Raji (cell line): ENCODE measurements at regions not wholly inside any gene's neighbourhood (a gene's known extent, or its start where the extent isn't known, plus 50 kb on each side); places are given as distances from the start of the nearest gene placed in this dataset.
A peak's percentile ranks its signal among the peaks of the same experiment; 100 is the strongest.

Source experiments
- POLR2A ChIP-seq: IDR thresholded peaks from 2 replicates; pipeline ENCODE4 v1.6.1; 2011; ENCODE audit warnings: low read depth, low read length, control low read depth; ENCODE audit not compliant: insufficient read depth

- no peak for TF ChIP-seq POLR2A
Observed at GRCh38 chr11:45365961-45366618, 79.9 kb upstream of the SYT13 start.

GRCh38 chr11:45362636-45363035, 76.5 kb upstream of the SYT13 start:
- no peak for TF ChIP-seq POLR2A

- TF ChIP-seq POLR2A = no peak
Observed at GRCh38 chr11:45361551-45361950, 75.4 kb upstream of the SYT13 start.

- no peak for TF ChIP-seq POLR2A
Observed at GRCh38 chr11:45355706-45356041, 69.5 kb upstream of the SYT13 start.

- TF ChIP-seq POLR2A = peak; percentile 60; the same call in 1 of the 2 replicates
Observed at GRCh38 chr11:45354976-45355705, 69.0 kb upstream of the SYT13 start.

- no peak for TF ChIP-seq POLR2A
Observed at GRCh38 chr11:45348729-45349128, 62.6 kb upstream of the SYT13 start.

GRCh38 chr11:45347348-45348082, 61.4 kb upstream of the SYT13 start:
- TF ChIP-seq POLR2A = no peak

- no peak for TF ChIP-seq POLR2A
Observed at GRCh38 chr11:45345491-45345890, 59.4 kb upstream of the SYT13 start.

GRCh38 chr11:45344028-45344427, 57.9 kb upstream of the SYT13 start:
- TF ChIP-seq POLR2A = no peak

GRCh38 chr11:45343444-45343843, 57.3 kb upstream of the SYT13 start:
- TF ChIP-seq POLR2A = no peak

- TF ChIP-seq POLR2A = no peak
Observed at GRCh38 chr11:45341372-45341771, 55.2 kb upstream of the SYT13 start.

GRCh38 chr11:45339729-45340519, 53.8 kb upstream of the SYT13 start:
- TF ChIP-seq POLR2A = peak; percentile 35; the same call in 1 of the 2 replicates

GRCh38 chr11:45337583-45338360, 51.6 kb upstream of the SYT13 start:
- TF ChIP-seq POLR2A = no peak

GRCh38 chr11:45336136-45336535, 50.0 kb upstream of the SYT13 start:
- TF ChIP-seq POLR2A = no peak
